BE2C (cell line): ENCODE measurements at regions not wholly inside any gene's neighbourhood (a gene's known extent, or its start where the extent isn't known, plus 50 kb on each side); places are given as distances from the start of the nearest gene placed in this dataset.

Experiments
- DNase-seq: peaks from one replicate; pipeline ENCODE4 v3.0.0-alpha.2; 2020
- H3K27me3 ChIP-seq: fragments of 250-450 bp; sonication (Bioruptor Pico); 2 replicates; pipeline ENCODE4 v1.5.1; 2020; ENCODE audit warnings: mild to moderate bottlenecking
- H3K36me3 ChIP-seq: fragments of 250-450 bp; sonication (Bioruptor Pico); 2 replicates; pipeline ENCODE4 v1.5.1; 2020; ENCODE audit warnings: mild to moderate bottlenecking
- H3K4me1 ChIP-seq: fragments of 250-450 bp; sonication (Bioruptor Pico); 2 replicates; pipeline ENCODE4 v1.5.1; 2020
- H3K4me3 ChIP-seq: 2 replicates; pipeline ENCODE4 v1.5.1; 2011; ENCODE audit warnings: low read depth, low read length
- H3K9me3 ChIP-seq: fragments of 250-450 bp; sonication (Bioruptor Pico); 2 replicates; pipeline ENCODE4 v1.5.1; 2020
- TF ChIP-seq, protein P1 (sequence below): IDR thresholded peaks from 2 replicates; pipeline ENCODE4 v1.5.1; 2012; ENCODE audit warnings: mild to moderate bottlenecking, low read depth, low read length

DNA sequence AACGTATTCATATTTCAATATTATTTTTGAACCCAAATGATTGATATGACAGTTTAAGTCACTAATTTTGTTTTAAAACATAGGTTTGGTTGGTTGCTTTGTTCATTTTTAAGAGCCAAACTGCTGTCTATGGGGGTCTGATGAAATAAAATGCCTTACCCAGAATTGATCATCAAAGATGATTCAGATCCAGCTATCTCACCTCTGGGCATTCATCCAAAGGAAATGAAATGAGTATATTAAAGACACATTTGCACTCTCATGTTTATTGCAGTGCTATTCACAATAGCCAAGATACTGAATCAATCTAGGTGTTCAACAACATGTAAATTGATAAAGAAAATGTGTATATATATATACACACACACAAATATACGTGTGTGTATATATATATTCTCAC, 326.9 kb upstream of the GULP1 start:
- DNase-seq = no peak
- Histone ChIP-seq H3K4me3 (no peak overlapping the region), H3K27me3 (no peaks in the 10 kb centered on the region), H3K36me3 (no peaks in the 10 kb centered on the region), H3K4me1 (no peaks in the 10 kb centered on the region), H3K9me3 (no peaks in the 10 kb centered on the region)
- TF ChIP-seq, protein P1, sequence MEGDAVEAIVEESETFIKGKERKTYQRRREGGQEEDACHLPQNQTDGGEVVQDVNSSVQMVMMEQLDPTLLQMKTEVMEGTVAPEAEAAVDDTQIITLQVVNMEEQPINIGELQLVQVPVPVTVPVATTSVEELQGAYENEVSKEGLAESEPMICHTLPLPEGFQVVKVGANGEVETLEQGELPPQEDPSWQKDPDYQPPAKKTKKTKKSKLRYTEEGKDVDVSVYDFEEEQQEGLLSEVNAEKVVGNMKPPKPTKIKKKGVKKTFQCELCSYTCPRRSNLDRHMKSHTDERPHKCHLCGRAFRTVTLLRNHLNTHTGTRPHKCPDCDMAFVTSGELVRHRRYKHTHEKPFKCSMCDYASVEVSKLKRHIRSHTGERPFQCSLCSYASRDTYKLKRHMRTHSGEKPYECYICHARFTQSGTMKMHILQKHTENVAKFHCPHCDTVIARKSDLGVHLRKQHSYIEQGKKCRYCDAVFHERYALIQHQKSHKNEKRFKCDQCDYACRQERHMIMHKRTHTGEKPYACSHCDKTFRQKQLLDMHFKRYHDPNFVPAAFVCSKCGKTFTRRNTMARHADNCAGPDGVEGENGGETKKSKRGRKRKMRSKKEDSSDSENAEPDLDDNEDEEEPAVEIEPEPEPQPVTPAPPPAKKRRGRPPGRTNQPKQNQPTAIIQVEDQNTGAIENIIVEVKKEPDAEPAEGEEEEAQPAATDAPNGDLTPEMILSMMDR = no peak

DNA sequence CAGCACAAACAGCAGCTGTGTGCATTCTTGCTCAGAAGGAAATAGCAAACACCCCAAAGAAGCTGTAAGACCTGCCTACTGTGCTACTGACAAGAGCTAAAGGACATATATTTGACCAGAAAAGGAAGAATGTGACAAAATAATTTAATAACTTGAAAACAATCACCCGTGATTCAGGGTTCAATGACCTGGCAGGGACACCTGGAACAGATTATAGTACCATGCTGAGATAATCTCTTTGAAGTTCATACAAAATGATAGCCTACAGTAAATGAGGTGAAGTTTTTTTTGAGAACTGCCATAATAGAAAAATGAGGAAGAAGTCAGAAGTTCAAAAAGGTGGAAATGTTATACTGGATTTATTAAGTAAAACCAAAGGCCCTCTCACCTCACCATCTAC, 324.8 kb upstream of the GULP1 start:
- H3K4me3 ChIP-seq = no peak overlapping the region
- no peak for DNase-seq
- TF ChIP-seq, protein P1 = no peak

DNA sequence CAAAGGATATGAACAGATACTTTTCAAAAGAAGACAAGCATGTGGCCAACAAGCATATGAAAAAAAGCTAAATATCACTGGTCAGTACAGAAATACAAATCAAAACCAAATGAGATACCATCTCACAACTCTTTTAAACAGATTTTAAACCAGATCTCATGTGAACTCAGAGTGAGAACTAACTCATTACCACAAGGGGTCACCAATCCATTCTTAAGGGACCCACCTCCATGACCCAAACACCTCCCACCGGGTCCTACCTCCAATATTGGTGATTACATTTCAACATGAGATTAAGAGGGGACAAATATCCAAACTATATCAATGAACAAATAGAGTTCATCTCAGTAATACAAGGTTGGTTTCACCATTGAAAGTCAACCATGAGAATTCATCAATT, 319.8 kb upstream of the GULP1 start:
- no peak overlapping the region for H3K4me3 ChIP-seq
- no peaks in the 10 kb centered on the region for H3K4me1 ChIP-seq
- H3K36me3 ChIP-seq = no peaks in the 10 kb centered on the region
- TF ChIP-seq, protein P1 = 0 out of 2 replicates have a peak, but pooled peaks have one; percentile 5
- no peaks in the 10 kb centered on the region for H3K27me3 ChIP-seq
- no peaks in the 10 kb centered on the region for H3K9me3 ChIP-seq
- no peak for DNase-seq

More for the DNA sequence above, 324.8 kb upstream of the GULP1 start:
- no peaks in the 10 kb centered on the region for H3K9me3 ChIP-seq
- no peaks in the 10 kb centered on the region for H3K36me3 ChIP-seq
- no peaks in the 10 kb centered on the region for H3K4me1 ChIP-seq
- H3K27me3 ChIP-seq = no peaks in the 10 kb centered on the region

DNA sequence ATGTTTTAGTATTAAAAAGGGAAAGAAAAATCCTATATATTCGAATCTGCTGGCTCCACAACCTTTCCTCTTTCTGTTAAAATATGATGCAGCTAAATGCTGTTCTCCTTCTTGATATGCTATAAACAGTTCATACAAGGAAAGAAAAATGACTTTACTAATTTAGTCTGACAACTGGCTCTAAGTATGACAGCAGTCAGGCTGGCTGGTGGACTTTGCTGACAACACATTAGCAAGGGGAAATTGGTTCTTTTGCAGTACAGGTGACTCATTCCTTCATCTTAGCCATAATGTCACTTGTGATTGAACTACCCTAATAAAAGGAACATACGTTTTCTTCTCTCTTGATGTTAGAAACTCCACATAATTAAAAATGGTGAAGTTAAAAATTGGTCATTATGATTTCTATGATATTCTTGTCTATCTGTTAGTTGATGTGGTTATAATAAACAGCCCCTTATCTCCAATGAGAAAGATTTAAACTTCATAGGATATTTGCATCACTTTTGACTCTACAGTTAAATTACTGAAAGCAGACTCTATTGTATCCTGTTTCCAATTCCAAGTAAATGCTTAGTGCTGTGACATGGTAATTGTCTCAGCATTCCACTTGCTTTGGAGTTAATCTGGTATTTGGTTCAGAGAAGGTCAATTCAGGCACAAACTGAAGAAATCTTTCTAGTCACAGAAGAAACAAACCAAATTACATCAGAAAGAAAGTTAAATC, 315.3 kb upstream of the GULP1 start:
- Histone ChIP-seq H3K9me3 (no peaks in the 10 kb centered on the region), H3K4me1 (no peaks in the 10 kb centered on the region), H3K27me3 (no peaks in the 10 kb centered on the region), H3K4me3 (no peak overlapping the region), H3K36me3 (no peaks in the 10 kb centered on the region)
- no peak for DNase-seq
- TF ChIP-seq, protein P1 = no peak

DNA sequence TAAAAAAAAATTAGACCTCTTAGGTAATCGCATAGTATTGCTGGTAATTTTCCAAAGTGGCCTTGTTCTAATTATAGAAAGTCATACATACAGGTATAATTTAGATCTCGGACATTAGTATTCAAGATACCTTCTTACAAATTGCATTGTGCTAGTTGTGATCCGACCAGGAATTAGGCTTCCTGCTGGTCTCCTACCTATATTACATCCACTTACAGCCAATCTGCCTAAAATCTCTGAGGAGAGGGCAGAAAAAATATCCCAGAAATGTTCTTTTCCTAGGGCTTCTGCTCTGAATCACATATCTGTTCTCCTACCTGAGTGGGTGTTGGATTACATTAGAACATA, 314.7 kb upstream of the GULP1 start:
- no peaks in the 10 kb centered on the region for H3K9me3 ChIP-seq
- TF ChIP-seq, protein P1 = no peak
- H3K27me3 ChIP-seq = no peaks in the 10 kb centered on the region
- no peak overlapping the region for H3K4me3 ChIP-seq
- no peak for DNase-seq
- H3K4me1 ChIP-seq = no peaks in the 10 kb centered on the region
- no peaks in the 10 kb centered on the region for H3K36me3 ChIP-seq

DNA sequence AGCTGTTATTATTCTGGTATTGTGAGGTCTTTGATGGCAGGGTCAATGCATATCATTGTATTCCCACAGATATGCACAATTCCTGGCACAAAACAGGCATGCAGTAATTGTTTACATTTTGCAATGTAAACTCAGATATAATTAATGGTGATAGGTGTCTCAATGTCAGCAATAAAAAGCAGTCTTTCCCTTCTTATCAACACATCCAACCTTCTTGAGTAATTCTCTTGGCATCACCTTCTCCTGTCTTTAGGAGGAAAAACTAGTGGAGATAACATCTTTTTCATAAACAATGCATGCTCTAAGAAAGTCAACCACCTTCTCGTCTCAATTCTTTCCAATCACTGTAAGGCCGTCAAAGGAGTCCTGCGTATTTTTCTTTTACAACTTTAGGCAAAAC, 313.3 kb upstream of the GULP1 start:
- Histone ChIP-seq H3K36me3 (no peaks in the 10 kb centered on the region), H3K9me3 (no peaks in the 10 kb centered on the region), H3K4me3 (no peak overlapping the region), H3K4me1 (no peaks in the 10 kb centered on the region), H3K27me3 (no peaks in the 10 kb centered on the region)
- DNase-seq = no peak
- TF ChIP-seq, protein P1 = no peak
